Panc1 (cell line): ENCODE measurements at regions not wholly inside any gene's neighbourhood (a gene's known extent, or its start where the extent isn't known, plus 50 kb on each side); places are given as distances from the start of the nearest gene placed in this dataset.

ENCODE experiments used
- ATAC-seq: fragments of 200-7000 bp; cut with Tn5 transposase; 2 replicates; pipeline ENCODE4 v1.9.1; 2020; ENCODE audit warnings: mild to moderate bottlenecking, moderate library complexity
- BruUV-seq: library from RNA; stranded (reverse); fragments of 400-500 nt; replicated peaks from 2 replicates; lab custom pipeline; 2021; lab: Mats Ljungman, UMichigan
- CTCF ChIA-PET: fragments of 300-600 bp; sonication (Branson Sonifier 250); formaldehyde crosslinking; loops from one replicate; lab custom pipeline; 2022; ENCODE audit warnings: antibody characterized with exemption; lab: Charles Lee
- POLR2A ChIA-PET: fragments of 300-600 bp; sonication (Branson Sonifier 250); formaldehyde crosslinking; loops from one replicate; lab custom pipeline; 2022; ENCODE audit warnings: antibody characterized with exemption; lab: Charles Lee
- DNase-seq: peaks from one replicate; pipeline ENCODE4 v3.0.0-alpha.2; 2010; ENCODE audit warnings: low read depth, low spot score
- H3K27ac ChIP-seq: 2 replicates; pipeline ENCODE4 v1.5.1; 2011; ENCODE audit warnings: mild to moderate bottlenecking, low read length, inconsistent platforms
- H3K27me3 ChIP-seq: fragments of 200-500 bp; sonication (Bioruptor generic); 2 replicates; pipeline ENCODE4 v1.6.0; 2014; ENCODE audit warnings: low read length, inconsistent platforms; ENCODE audit not compliant: control insufficient read depth, insufficient read depth
- H3K36me3 ChIP-seq: fragments of 200-500 bp; sonication (Bioruptor generic); 2 replicates; pipeline ENCODE4 v1.5.1; 2014; ENCODE audit warnings: inconsistent platforms, mild to moderate bottlenecking, low read length, moderate library complexity; ENCODE audit not compliant: control insufficient read depth, insufficient read depth
- H3K4me1 ChIP-seq: 2 replicates; pipeline ENCODE4 v1.5.1; 2011; ENCODE audit warnings: inconsistent platforms, mild to moderate bottlenecking, low read length, moderate library complexity; ENCODE audit not compliant: control insufficient read depth, insufficient read depth
- H3K4me3 ChIP-seq, 2 experiments: 2 replicates each; pipeline ENCODE4 v1.5.1; 2011 to 2012; ENCODE audit warnings: low read depth in 2 of 2, low read length in 2 of 2, mild to moderate bottlenecking in 2 of 2, inconsistent platforms in 1 of 2, moderate library complexity in 1 of 2
- H3K9me3 ChIP-seq: fragments of 200-500 bp; sonication (Bioruptor generic); 2 replicates; pipeline ENCODE4 v1.5.1; 2014; ENCODE audit warnings: low read depth, mild to moderate bottlenecking, inconsistent platforms, low read length, moderate library complexity; ENCODE audit not compliant: control insufficient read depth, insufficient read depth
- CTCF ChIP-seq: fragments of 450-650 bp; IDR thresholded peaks from 2 replicates; pipeline ENCODE4 v1.5.1; 2017; ENCODE audit warnings: mild to moderate bottlenecking
- POLR2AphosphoS5 ChIP-seq: IDR thresholded peaks from 2 replicates; pipeline ENCODE4 v1.6.1; 2012; ENCODE audit warnings: mild to moderate bottlenecking, low read depth, low read length, moderate library complexity
- REST ChIP-seq, 2 experiments: IDR thresholded peaks; 2 replicates each; pipeline ENCODE4 v1.6.1; 2011 to 2012; ENCODE audit warnings: low read depth in 2 of 2, control low read depth in 1 of 2, low read length in 1 of 2, mild to moderate bottlenecking in 1 of 2, moderate library complexity in 1 of 2; ENCODE audit not compliant: insufficient read depth in 1 of 2
- SIN3A ChIP-seq: IDR thresholded peaks from 2 replicates; pipeline ENCODE4 v1.6.1; 2012; ENCODE audit warnings: low read depth, mild to moderate bottlenecking, low read length, moderate library complexity, borderline replicate concordance; ENCODE audit not compliant: insufficient read depth
- TCF7L2 ChIP-seq: IDR thresholded peaks from 2 replicates; pipeline ENCODE4 v1.6.1; 2011; ENCODE audit warnings: mild to moderate bottlenecking, low read depth, low read length, inconsistent platforms
- in situ Hi-C: cut with HindIII; loops from 2 replicates; pipeline ENCODE4 v1.10.0; 2016; ENCODE audit warnings: low sequenced_read_pairs, low pct_unique_long_range_greater_than_20kb
- intact Hi-C: fragments of 100-400 bp; cut with micrococcal nuclease; formaldehyde crosslinking; loops from one replicate; pipeline ENCODE4 v1.10.0; 2022; ENCODE audit not compliant: unreplicated experiment

- CTCF ChIA-PET = no interaction called here
- Histone ChIP-seq H3K27ac (no peak overlapping the region), H3K4me3 (no peak overlapping the region), H3K4me1 (peaks cover 3% of the 10 kb centered on the region), H3K27me3 (no peaks in the 10 kb centered on the region), H3K36me3 (no peaks in the 10 kb centered on the region), H3K9me3 (no peaks in the 10 kb centered on the region)
- POLR2A ChIA-PET = no interaction called here
- in situ Hi-C loops (no loop called here), intact Hi-C loops (no loop called here)
- DNase-seq (no peak), ATAC-seq (no peak)
- TF ChIP-seq TCF7L2 (no peak), SIN3A (no peak), CTCF (no peak), REST (IDR thresholded peaks at IDR 0.05; ENCODE audit: insufficient read depth in 1 of 2, low read depth in 2 of 2, low read length in 1 of 2) (no peak), POLR2AphosphoS5 (no peak)
- no TSS peak for BruUV-seq
These were observed 1090.9 kb downstream of the PCDH9 start for GRCh38 chr13:66139250-66139649.

GRCh38 chr13:66138172-66138811, 1091.8 kb downstream of the PCDH9 start:
- Histone ChIP-seq H3K27ac (no peak overlapping the region), H3K36me3 (no peaks in the 10 kb centered on the region), H3K9me3 (no peaks in the 10 kb centered on the region), H3K4me3 (no peak overlapping the region), H3K4me1 (peaks cover 3% of the 10 kb centered on the region), H3K27me3 (no peaks in the 10 kb centered on the region)
- TF ChIP-seq POLR2AphosphoS5 (no peak), REST (IDR thresholded peaks at IDR 0.05; ENCODE audit: insufficient read depth in 1 of 2, low read depth in 2 of 2, low read length in 1 of 2) (no peak), CTCF (no peak), TCF7L2 (no peak), SIN3A (no peak)
- no peak for ATAC-seq
- ChIA-PET CTCF (no interaction called here), POLR2A (no interaction called here)
- in situ Hi-C loops (no loop called here), intact Hi-C loops (no loop called here)
- no peak for DNase-seq
- no TSS peak for BruUV-seq
